ENCODE measurements at regions not wholly inside any gene's neighbourhood (a gene's known extent, or its start where the extent isn't known, plus 50 kb on each side); places are given as distances from the start of the nearest gene placed in this dataset.

DNA sequence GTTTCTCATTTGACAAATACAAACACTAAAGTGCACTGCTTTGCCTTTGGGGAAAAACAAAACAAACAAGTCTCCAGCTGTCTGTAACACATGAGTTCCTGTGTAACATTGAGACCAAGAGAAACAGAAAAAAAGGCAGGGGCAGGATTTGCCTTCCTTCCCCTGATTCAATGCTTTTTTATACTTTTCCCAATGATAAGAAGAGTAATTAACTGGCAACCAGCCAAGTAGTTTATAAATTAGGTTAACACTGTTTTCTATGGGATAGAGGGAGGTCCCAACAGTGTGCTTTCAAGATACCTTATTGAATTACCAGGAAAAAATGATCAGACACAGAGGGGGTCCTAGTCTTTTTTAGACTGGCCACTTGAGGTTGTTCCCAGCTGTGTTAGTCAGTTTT lies 346.8 kb downstream of the TRIM36 start:
- POLR2A ChIA-PET = no interaction called here

DNA sequence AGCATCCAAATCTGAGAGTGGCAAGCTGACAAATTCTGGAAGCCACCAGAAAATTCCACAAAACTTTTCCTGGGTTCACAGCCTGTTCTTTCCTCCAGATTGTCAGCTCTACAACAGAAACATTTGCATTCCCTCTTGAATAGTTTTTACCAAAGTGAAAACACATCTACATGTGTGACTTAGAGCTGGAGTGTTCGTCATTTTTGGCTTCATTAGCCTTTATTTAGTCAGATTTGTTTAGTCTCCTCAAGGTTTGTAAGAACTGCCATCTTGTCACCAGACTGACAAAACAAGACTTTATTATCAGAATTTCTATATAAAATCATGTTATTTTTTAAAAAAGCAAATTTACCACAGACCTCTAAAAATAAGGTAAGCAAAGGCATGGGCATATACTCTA lies 347.3 kb downstream of the TRIM36 start:
- Mint-ChIP-seq H3K27ac (ENCODE audit: unreplicated experiment) (no peak overlapping the region), H3K4me1 (ENCODE audit: low read depth, unreplicated experiment) (no peaks in the 10 kb centered on the region), H3K27me3 (ENCODE audit: insufficient read depth, unreplicated experiment) (no peaks in the 10 kb centered on the region), H3K4me3 (ENCODE audit: unreplicated experiment) (no peak overlapping the region), H3K36me3 (ENCODE audit: insufficient read depth, unreplicated experiment) (no peaks in the 10 kb centered on the region), H3K9me3 (ENCODE audit: unreplicated experiment) (peaks cover 10% of the 10 kb centered on the region)
- DNase-seq = no peak
- CTCF ChIA-PET = no interaction called here
- POLR2A ChIA-PET = no interaction called here
- Histone ChIP-seq H3K4me1 (no peaks in the 10 kb centered on the region), H3K9me3 (peaks cover 14% of the 10 kb centered on the region; the same call in 1 of the 2 replicates), H3K27me3 (replicated peaks; ENCODE audit: control insufficient read depth, insufficient read depth, low read length) (no peaks in the 10 kb centered on the region), H3K36me3 (ENCODE audit: control insufficient read depth, insufficient read depth, low read length) (no peaks in the 10 kb centered on the region), H3K4me3 (ENCODE audit: low read depth, low read length) (no peak overlapping the region)
- TF ChIP-seq, protein P1, sequence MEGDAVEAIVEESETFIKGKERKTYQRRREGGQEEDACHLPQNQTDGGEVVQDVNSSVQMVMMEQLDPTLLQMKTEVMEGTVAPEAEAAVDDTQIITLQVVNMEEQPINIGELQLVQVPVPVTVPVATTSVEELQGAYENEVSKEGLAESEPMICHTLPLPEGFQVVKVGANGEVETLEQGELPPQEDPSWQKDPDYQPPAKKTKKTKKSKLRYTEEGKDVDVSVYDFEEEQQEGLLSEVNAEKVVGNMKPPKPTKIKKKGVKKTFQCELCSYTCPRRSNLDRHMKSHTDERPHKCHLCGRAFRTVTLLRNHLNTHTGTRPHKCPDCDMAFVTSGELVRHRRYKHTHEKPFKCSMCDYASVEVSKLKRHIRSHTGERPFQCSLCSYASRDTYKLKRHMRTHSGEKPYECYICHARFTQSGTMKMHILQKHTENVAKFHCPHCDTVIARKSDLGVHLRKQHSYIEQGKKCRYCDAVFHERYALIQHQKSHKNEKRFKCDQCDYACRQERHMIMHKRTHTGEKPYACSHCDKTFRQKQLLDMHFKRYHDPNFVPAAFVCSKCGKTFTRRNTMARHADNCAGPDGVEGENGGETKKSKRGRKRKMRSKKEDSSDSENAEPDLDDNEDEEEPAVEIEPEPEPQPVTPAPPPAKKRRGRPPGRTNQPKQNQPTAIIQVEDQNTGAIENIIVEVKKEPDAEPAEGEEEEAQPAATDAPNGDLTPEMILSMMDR (IDR thresholded peaks at IDR 0.05; ENCODE audit: insufficient read depth in 1 of 2, low read depth in 1 of 2, low read length in 1 of 2, severe bottlenecking in 1 of 2, unreplicated experiment in 1 of 2) = no peak
- intact Hi-C loops (cut with micrococcal nuclease; ENCODE audit: unreplicated experiment) = no loop called here
- no TSS peak for BruUV-seq (replicated peaks)

More for the DNA sequence above, 346.8 kb downstream of the TRIM36 start:
- TF ChIP-seq, protein P1 (IDR thresholded peaks at IDR 0.05; ENCODE audit: insufficient read depth in 1 of 2, low read depth in 1 of 2, low read length in 1 of 2, severe bottlenecking in 1 of 2, unreplicated experiment in 1 of 2) = no peak
- no peak for DNase-seq
- Histone ChIP-seq H3K9me3 (peaks cover 14% of the 10 kb centered on the region; the same call in 1 of the 2 replicates), H3K27me3 (replicated peaks; ENCODE audit: control insufficient read depth, insufficient read depth, low read length) (no peaks in the 10 kb centered on the region), H3K36me3 (ENCODE audit: control insufficient read depth, insufficient read depth, low read length) (no peaks in the 10 kb centered on the region), H3K4me3 (ENCODE audit: low read depth, low read length) (no peak overlapping the region), H3K4me1 (no peaks in the 10 kb centered on the region)
- no peaks in the 10 kb centered on the region for H3K36me3 Mint-ChIP-seq (ENCODE audit: insufficient read depth, unreplicated experiment)
- intact Hi-C loops (cut with micrococcal nuclease; ENCODE audit: unreplicated experiment) = no loop called here
- H3K9me3 Mint-ChIP-seq (ENCODE audit: unreplicated experiment) = peaks cover 10% of the 10 kb centered on the region
- H3K27me3 Mint-ChIP-seq (ENCODE audit: insufficient read depth, unreplicated experiment) = no peaks in the 10 kb centered on the region
- BruUV-seq (replicated peaks) = no TSS peak
- CTCF ChIA-PET = no interaction called here
- no peak overlapping the region for H3K27ac Mint-ChIP-seq (ENCODE audit: unreplicated experiment)
- H3K4me1 Mint-ChIP-seq (ENCODE audit: low read depth, unreplicated experiment) = no peaks in the 10 kb centered on the region
- H3K4me3 Mint-ChIP-seq (ENCODE audit: unreplicated experiment) = no peak overlapping the region

DNA sequence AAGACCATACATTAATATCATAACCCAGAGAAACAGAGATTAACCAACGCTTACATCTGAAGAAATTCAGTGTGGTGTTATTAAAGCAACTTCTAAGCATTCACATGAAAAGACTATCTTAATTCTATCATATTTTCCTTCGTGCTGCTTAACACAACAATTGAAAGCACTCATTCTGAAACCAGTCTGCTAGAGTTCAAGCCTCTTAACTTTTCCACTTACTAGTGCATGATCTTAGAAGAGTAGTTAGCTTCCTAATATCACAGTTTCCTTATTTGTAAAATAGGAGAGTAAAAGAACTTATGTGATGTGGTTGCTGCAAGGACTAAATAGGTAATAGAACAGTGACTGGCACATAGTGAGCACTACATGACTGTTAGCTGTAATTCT lies 379.3 kb downstream of the TRIM36 start:
- no peaks in the 10 kb centered on the region for H3K9me3 ChIP-seq
- Mint-ChIP-seq H3K36me3 (ENCODE audit: insufficient read depth, unreplicated experiment) (no peaks in the 10 kb centered on the region), H3K27ac (ENCODE audit: unreplicated experiment) (no peak overlapping the region), H3K4me3 (ENCODE audit: unreplicated experiment) (no peak overlapping the region), H3K9me3 (ENCODE audit: unreplicated experiment) (no peaks in the 10 kb centered on the region), H3K27me3 (ENCODE audit: insufficient read depth, unreplicated experiment) (peaks cover 3% of the 10 kb centered on the region), H3K4me1 (ENCODE audit: low read depth, unreplicated experiment) (peaks cover 7% of the 10 kb centered on the region)
- intact Hi-C loops (cut with micrococcal nuclease; ENCODE audit: unreplicated experiment) = loop anchor here (5.0 kb wide), 1 partner anchor 338 kb away; no protein-coding TSS in a partner anchor
- no peaks in the 10 kb centered on the region for H3K27me3 ChIP-seq (replicated peaks; ENCODE audit: control insufficient read depth, insufficient read depth, low read length)
- no TSS peak for BruUV-seq (replicated peaks)
- TF ChIP-seq, protein P1 (IDR thresholded peaks at IDR 0.05; ENCODE audit: insufficient read depth in 1 of 2, low read depth in 1 of 2, low read length in 1 of 2, severe bottlenecking in 1 of 2, unreplicated experiment in 1 of 2) = no peak
- no peaks in the 10 kb centered on the region for H3K36me3 ChIP-seq (ENCODE audit: control insufficient read depth, insufficient read depth, low read length)
- POLR2A ChIA-PET = no interaction called here
- H3K4me3 ChIP-seq (ENCODE audit: low read depth, low read length) = no peak overlapping the region
- CTCF ChIA-PET = no interaction called here
- DNase-seq = no peak
- H3K4me1 ChIP-seq = peaks cover 4% of the 10 kb centered on the region; the same call in 1 of the 2 replicates
